Chondrocyte (in vitro differentiated cells): ENCODE measurements at regions not wholly inside any gene's neighbourhood (a gene's known extent, or its start where the extent isn't known, plus 50 kb on each side); places are given as distances from the start of the nearest gene placed in this dataset.
"Not testable (repeated sequence)": the region's sequence is repeated elsewhere in the genome, so short reads cannot be mapped to it uniquely, and the experiment has no call there.

Experiments used
- DNase-seq: peaks from one replicate; pipeline ENCODE4 v3.0.0; 2021; ENCODE audit warnings: mixed read lengths, low spot score
- H3K27ac Mint-ChIP-seq: one replicate; pipeline ENCODE4 v1.8.0; 2021; ENCODE audit warnings: mild to moderate bottlenecking, moderate library complexity, mixed read lengths; ENCODE audit not compliant: unreplicated experiment
- H3K27me3 Mint-ChIP-seq: 2 replicates; pipeline ENCODE4 v1.8.0; 2021; ENCODE audit warnings: low read depth, mixed read lengths
- H3K36me3 Mint-ChIP-seq: 2 replicates; pipeline ENCODE4 v1.8.0; 2021; ENCODE audit warnings: low read depth, mixed read lengths
- H3K4me1 Mint-ChIP-seq: 2 replicates; pipeline ENCODE4 v1.8.0; 2021; ENCODE audit warnings: low read depth, mild to moderate bottlenecking, mixed read lengths
- H3K4me3 Mint-ChIP-seq: one replicate; pipeline ENCODE4 v1.8.0; 2021; ENCODE audit warnings: mild to moderate bottlenecking, moderate library complexity, mixed read lengths; ENCODE audit not compliant: unreplicated experiment
- H3K9me3 Mint-ChIP-seq: 2 replicates; pipeline ENCODE4 v1.8.0; 2021; ENCODE audit warnings: low read depth, mixed read lengths
- TF ChIP-seq, protein P1 (sequence below): fragments of 200-600 bp; sonication (generic); IDR thresholded peaks from 2 replicates; pipeline ENCODE4 v1.5.0; 2021; ENCODE audit warnings: antibody characterized with exemption, mild to moderate bottlenecking, moderate library complexity

DNA sequence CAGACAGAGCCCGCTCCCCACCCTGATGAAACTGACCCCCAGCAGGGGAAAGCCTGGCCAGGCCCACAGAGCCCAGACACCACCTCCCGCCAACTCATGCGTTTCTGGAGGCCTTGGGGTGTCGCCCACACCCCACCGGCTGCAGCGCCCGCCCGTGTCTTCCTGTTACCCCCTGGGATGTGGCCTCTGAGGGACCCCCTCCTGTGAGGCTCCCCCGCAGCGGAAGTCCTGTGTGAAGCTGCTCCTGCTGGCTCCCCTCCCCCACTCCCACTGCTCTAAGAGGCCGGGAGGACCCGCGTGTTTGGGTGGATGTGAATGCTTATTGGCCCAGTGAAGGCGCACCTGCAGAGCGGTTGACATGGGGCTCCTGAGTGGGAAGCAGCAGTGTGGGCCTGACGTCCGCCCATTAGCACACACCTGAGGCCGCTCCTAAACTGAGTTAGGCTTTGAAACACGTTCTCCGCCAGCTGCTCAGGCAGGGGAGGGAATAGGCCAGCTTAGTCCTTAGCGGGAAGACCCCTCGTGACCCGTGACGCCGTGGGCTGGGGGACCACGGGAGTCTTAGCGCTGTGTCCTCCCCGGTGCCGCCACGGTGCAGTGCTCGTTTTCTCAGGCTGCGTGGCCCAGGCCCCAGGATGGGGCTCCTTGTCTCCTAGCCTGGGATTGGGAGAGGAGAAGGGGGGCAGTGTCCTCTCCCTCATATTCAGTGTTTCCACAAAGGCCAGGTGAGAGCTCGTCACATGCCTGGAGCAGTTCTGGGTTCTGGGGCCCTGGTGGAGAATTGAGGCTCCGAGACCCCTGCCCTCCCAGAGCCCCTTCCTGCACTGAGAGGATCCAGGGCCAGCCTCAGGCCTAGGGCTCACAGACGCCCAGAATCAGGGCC, 323.4 kb upstream of the SFSWAP start:
- Mint-ChIP-seq H3K4me3 (no peak overlapping the region), H3K27me3 (peaks cover 34% of the 10 kb centered on the region), H3K36me3 (no peaks in the 10 kb centered on the region), H3K27ac (no peak overlapping the region), H3K9me3 (no peaks in the 10 kb centered on the region), H3K4me1 (no peaks in the 10 kb centered on the region)
- TF ChIP-seq, protein P1, sequence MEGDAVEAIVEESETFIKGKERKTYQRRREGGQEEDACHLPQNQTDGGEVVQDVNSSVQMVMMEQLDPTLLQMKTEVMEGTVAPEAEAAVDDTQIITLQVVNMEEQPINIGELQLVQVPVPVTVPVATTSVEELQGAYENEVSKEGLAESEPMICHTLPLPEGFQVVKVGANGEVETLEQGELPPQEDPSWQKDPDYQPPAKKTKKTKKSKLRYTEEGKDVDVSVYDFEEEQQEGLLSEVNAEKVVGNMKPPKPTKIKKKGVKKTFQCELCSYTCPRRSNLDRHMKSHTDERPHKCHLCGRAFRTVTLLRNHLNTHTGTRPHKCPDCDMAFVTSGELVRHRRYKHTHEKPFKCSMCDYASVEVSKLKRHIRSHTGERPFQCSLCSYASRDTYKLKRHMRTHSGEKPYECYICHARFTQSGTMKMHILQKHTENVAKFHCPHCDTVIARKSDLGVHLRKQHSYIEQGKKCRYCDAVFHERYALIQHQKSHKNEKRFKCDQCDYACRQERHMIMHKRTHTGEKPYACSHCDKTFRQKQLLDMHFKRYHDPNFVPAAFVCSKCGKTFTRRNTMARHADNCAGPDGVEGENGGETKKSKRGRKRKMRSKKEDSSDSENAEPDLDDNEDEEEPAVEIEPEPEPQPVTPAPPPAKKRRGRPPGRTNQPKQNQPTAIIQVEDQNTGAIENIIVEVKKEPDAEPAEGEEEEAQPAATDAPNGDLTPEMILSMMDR = no peak
- DNase-seq = peak; percentile 87

DNA sequence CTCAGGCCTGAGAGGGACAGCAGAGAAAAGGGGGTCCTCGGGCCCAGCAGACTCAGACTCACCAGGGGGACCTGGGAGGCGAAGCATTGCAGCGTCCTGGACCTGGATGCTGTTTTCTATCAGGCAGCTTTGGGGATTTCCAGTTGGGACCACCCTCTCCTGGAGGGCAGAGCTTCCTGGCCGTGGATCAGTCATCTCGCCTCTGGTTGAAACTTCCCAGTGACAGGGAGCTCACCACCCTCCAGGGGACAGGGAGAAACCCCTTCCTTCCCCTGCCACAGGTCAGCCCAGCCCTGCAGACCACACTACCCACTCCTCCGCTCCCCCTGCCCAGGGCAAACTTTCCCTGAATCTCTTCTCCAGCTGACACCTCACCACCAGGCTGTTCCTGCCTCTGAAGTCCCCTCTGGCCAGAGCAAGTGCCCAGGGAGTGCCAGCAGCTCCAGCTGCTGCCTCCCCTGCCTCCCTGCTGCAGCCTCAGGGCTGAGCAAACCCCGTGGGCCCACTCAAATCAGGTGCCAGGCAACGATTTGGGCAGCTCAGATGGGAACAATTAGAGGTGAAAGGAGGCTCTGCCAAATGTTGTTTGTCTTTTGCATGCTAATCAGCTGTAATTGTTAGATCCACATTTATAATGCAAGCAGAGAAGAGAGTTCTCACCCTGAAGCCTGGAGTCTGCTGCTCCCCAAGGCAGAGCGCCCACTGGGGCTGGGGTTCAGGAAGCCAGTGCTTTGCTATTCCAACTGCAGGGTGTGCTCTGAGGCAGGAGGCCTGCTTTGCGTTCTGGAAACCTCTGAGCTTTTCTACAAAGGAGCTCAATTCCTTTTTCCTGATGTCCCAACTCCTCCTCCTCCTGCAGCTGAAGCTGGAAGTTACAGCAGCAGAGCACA, 322.5 kb upstream of the SFSWAP start:
- H3K9me3 Mint-ChIP-seq, H3K36me3 Mint-ChIP-seq, H3K4me1 Mint-ChIP-seq, H3K27ac Mint-ChIP-seq, H3K4me3 Mint-ChIP-seq: not testable (repeated sequence)
- peak; percentile 64 for DNase-seq
- peaks cover 32% of the 10 kb centered on the region for H3K27me3 Mint-ChIP-seq

DNA sequence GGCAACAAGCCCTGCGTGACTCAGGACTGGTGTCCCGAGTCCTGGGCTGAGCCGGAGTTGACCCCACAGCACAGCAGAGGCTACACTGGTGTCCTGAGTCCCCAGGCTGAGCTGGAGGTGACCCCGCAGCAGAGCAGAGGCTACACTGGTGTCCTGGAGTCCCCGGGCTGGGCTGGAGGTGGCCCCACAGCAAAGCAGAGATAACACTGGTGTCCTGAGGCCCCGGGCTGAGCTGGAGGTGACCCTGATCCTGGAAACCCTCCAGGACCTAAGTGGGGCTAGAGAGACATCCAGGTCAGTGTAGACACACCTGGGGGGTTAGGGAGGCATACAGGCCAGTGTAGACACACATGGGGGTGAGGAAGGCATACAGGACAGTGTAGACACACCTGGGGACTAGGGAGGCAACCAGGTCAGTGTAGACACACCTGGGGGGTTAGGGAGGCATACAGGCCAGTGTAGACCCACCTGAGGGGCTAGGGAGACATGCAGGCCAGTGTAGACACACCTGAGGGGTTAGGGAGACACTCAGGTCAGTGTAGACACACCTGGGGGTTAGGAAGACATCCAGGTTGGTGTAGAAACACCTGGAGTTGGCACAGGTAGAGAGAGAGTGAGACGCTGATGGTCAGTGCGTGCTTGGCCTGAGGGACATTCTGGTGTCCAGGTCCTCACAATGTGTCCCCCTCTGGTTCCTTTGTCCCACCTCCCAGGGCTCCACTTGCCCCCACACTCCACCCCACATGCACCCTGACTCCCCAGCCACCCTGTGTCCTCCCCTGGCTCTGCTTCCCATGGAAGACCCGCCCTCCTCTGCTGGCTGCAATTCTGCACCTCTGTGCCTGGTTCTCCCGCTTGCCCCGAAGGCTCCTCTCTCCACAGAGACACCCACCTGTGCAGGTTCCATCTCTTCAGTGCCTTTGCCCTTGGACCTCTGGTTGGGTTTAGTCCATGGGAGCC, 321.6 kb upstream of the SFSWAP start:
- no peaks in the 10 kb centered on the region for H3K36me3 Mint-ChIP-seq
- H3K27me3 Mint-ChIP-seq = peaks cover 23% of the 10 kb centered on the region
- TF ChIP-seq, protein P1 = no peak
- H3K4me3 Mint-ChIP-seq = no peak overlapping the region
- DNase-seq = peak; percentile 65
- no peak overlapping the region for H3K27ac Mint-ChIP-seq
- no peaks in the 10 kb centered on the region for H3K4me1 Mint-ChIP-seq
- H3K9me3 Mint-ChIP-seq = no peaks in the 10 kb centered on the region

DNA sequence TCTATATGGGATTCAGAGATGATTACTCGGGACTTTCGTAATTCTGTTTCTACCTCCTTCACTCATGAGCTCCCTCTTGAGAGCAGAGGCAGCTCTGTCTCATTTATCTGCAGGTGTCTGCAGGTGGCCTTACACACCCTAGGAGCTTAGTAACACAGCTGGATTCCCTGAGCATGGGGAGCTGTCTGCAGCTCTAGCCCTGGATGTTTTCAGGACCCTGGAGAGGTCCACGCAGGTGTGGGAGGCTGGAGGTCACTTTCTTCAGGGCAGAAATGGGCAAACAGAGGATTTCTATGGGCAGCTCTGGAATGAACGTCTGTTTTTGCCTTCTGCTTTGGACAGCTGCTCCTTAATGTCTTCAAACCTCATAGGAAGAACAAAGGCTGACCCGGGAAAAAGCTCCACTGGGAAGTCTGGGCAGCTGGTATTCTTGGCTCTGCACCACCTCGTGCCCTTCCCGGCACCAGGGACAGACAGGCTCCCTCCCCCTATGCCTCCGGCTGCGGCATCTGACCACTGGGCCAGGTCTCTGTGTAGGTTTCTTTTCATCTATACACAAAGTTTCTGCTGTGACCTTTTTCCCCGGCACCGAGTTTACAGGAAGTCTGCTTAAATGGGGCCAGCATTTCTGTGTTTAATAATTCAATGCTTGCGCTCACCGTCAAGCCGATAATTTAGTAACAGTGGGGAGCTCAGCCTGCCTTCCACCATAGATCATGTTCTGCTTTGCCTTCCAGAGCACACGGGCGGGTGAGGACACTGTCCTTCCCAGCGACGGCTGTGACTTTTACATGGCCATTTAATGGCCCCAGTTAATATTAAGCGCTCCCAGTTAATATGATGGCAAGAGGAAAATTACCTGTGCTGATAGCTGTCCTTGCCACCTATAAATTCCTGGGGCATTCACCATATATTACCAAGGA, 320.2 kb upstream of the SFSWAP start:
- Mint-ChIP-seq H3K27me3 (peaks cover 17% of the 10 kb centered on the region), H3K36me3 (no peaks in the 10 kb centered on the region), H3K27ac (no peak overlapping the region), H3K9me3 (no peaks in the 10 kb centered on the region), H3K4me1 (no peaks in the 10 kb centered on the region), H3K4me3 (no peak overlapping the region)
- TF ChIP-seq, protein P1 = no peak
- peak; percentile 54 for DNase-seq

DNA sequence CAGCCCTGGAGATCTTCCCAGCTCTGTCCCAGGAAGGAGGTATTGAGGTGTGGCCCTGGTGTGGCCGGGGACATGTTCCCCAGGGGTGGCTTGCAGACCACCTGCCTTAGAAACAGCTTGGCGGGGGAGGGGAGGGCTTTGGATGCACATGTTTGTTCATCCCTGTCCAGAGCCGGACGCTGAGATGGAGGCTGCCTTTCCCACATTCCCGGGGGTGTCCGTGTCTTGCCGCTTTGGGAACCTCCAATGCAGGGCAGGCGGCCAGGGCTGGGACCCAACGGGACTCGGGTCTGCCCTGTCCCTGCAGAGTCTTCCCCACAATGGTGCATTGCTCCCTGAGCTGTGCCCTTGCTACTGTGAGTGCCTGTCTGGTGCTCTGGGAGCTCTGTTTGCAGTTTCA, 319.5 kb upstream of the SFSWAP start:
- Mint-ChIP-seq H3K4me3 (no peak overlapping the region), H3K27ac (no peak overlapping the region), H3K4me1 (no peaks in the 10 kb centered on the region), H3K27me3 (peaks cover 17% of the 10 kb centered on the region), H3K9me3 (no peaks in the 10 kb centered on the region), H3K36me3 (no peaks in the 10 kb centered on the region)
- TF ChIP-seq, protein P1 = no peak
- peak; percentile 92 for DNase-seq

DNA sequence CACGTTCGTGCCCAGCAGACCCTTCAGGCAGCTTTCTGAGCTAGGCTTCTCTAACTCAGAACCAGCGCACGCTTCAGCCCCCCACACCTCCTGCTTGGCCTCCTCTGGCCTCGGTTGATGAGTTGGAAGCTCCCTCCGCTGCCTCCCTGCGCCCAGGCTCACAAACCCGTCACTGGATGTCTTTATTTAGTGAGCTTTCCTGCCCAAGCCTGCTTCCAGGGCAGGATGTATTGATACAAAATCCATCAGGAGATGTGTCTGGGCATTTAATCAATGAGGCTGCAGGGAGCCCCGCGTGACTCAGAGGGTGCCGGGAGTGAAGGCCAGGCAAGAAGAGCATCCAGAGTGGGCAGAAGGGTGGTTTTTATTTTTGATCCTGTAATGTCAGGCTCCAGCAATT, 316.1 kb upstream of the SFSWAP start:
- not testable (repeated sequence) for H3K4me1 Mint-ChIP-seq, H3K36me3 Mint-ChIP-seq, DNase-seq, H3K27ac Mint-ChIP-seq, H3K4me3 Mint-ChIP-seq
- Mint-ChIP-seq H3K9me3 (peaks cover 15% of the 10 kb centered on the region), H3K27me3 (peaks cover 14% of the 10 kb centered on the region)

DNA sequence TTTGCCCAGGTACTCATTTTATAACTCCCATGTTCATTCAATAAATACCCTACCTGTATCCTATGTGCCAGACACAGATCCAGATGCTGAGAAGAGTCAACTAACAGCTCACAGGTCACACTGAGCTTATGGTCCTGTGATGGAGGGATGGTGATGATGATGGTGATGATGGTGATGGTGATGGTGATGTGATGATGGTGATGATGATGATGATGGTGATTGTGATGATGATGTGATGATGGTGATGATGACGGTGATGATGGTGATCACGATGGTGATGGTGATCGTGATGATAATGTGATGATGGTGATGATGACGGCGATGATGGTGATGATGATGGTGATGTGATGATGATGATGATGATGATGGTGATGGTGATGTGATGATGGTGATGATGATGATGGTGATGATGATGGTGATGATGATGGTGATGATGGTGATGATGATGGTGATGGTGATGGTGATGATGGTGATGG, 315.6 kb upstream of the SFSWAP start:
- H3K36me3 Mint-ChIP-seq, H3K4me1 Mint-ChIP-seq, H3K4me3 Mint-ChIP-seq, H3K27ac Mint-ChIP-seq, DNase-seq: not testable (repeated sequence)
- Mint-ChIP-seq H3K9me3 (peaks cover 15% of the 10 kb centered on the region), H3K27me3 (peaks cover 10% of the 10 kb centered on the region)
